Fibroblast of lung (primary cell): ENCODE measurements at regions not wholly inside any gene's neighbourhood (a gene's known extent, or its start where the extent isn't known, plus 50 kb on each side); places are given as distances from the start of the nearest gene placed in this dataset.

ENCODE experiments used
- EZH2 ChIP-seq: IDR thresholded peaks from 2 replicates; pipeline ENCODE4 v1.5.1; 2012; ENCODE audit warnings: low read length, control low read depth, mild to moderate bottlenecking; ENCODE audit errors: missing control alignments
- TF ChIP-seq, protein P1 (sequence below), 2 donors: IDR thresholded peaks in 1 of 2; conservative IDR thresholded peaks in 1 of 2; 1 replicate in 1 of 2; 2 replicates in 1 of 2; pipeline ENCODE4 v1.5.1; 2011 to 2012; ENCODE audit warnings: low read length in 2 of 2, control low read depth in 1 of 2, inconsistent platforms in 1 of 2, low read depth in 1 of 2, mild to moderate bottlenecking in 1 of 2

DNA sequence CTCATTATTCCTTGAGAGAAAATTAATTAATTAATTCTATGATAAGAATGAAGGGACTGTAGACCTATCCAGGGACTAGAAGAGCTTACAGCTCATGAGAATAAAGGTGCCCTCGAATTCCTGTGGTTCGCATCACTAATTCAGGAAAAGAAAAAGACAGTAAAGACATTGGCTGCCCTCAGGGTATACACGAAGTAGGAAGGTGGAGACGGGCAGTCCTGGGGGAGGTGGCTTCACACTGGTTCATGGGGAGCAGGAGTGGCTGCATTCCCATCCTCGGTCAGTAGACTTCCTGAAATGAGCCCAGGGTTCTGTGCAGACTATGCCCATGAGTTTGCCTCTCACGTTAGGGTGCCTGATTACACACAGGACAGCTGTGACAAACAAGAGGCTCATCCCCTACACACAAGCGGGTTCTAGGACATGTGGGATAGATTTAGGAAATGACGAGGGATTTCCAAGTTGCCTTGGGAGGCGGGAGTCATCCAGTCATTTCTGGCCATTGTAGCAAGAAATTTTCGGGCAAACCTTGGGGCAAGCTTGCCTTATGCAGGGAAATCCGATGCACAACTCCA lies 282.2 kb downstream of the CYP26B1 start:
- TF ChIP-seq, protein P1, sequence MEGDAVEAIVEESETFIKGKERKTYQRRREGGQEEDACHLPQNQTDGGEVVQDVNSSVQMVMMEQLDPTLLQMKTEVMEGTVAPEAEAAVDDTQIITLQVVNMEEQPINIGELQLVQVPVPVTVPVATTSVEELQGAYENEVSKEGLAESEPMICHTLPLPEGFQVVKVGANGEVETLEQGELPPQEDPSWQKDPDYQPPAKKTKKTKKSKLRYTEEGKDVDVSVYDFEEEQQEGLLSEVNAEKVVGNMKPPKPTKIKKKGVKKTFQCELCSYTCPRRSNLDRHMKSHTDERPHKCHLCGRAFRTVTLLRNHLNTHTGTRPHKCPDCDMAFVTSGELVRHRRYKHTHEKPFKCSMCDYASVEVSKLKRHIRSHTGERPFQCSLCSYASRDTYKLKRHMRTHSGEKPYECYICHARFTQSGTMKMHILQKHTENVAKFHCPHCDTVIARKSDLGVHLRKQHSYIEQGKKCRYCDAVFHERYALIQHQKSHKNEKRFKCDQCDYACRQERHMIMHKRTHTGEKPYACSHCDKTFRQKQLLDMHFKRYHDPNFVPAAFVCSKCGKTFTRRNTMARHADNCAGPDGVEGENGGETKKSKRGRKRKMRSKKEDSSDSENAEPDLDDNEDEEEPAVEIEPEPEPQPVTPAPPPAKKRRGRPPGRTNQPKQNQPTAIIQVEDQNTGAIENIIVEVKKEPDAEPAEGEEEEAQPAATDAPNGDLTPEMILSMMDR (conservative IDR thresholded peaks at IDR 0.05 in 1 of 2, IDR thresholded peaks at IDR 0.05 in 1 of 2; ENCODE audit: low read depth in 1 of 2, low read length in 2 of 2) = no peak
- no peak for TF ChIP-seq EZH2
